ENCODE measurements at regions not wholly inside any gene's neighbourhood (a gene's known extent, or its start where the extent isn't known, plus 50 kb on each side); places are given as distances from the start of the nearest gene placed in this dataset.
"Not testable (repeated sequence)": the region's sequence is repeated elsewhere in the genome, so short reads cannot be mapped to it uniquely, and the experiment has no call there.

DNA sequence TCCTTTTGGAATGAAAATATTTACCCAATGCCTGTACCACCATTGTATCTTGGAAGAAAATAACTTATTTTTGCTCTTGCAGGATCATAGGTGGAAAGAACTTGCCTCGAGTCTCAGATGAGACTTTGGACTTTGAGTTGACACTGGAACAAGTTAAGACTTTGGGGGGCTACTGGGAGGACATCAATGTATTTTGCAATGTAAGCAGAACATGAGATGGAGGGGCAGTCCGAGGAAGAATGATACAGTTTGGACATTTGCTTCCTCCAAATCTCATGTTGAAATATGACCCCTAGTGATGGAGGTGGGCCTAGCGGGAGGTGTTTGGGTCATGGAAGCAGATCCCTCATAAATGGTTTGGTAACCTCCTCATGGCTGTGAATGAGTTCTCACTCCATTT lies 1428.6 kb downstream of the ZPLD1 start:
- no peak for DNase-seq (ENCODE audit: low read depth in 1 of 2, low spot score in 1 of 2)

GRCh38 chr3:103866113-103866512 lies 1431.3 kb downstream of the ZPLD1 start:
- no peak for DNase-seq (ENCODE audit: low read depth in 1 of 2, low spot score in 1 of 2)

- DNase-seq (ENCODE audit: low read depth in 1 of 2, low spot score in 1 of 2), result no peak
Observed at GRCh38 chr3:103873021-103873420, 1438.2 kb downstream of the ZPLD1 start.

GRCh38 chr3:103873897-103874545 lies 1439.2 kb downstream of the ZPLD1 start:
- no peak for DNase-seq (ENCODE audit: low read depth in 1 of 2, low spot score in 1 of 2)

DNA sequence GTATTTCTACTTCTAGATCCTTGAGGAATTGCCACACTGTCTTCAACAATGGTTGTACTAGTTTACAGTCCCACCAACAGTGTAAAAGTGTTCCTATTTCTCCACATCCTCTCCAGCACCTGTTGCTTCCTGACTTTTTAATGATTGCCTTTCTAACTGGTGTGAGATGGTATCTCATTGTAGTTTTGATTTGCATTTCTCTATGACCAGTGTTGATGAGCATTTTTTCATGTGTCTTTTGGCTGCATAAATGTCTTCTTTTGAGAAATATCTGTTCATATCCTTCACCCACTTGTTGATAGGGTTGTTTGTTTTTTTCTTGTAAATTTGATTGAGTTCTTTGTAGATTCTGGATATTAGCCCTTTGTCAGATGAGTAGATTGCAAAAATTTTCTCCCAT lies 1447.0 kb downstream of the ZPLD1 start:
- not testable (repeated sequence) for DNase-seq (ENCODE audit: low read depth in 1 of 2, low spot score in 1 of 2)

DNA sequence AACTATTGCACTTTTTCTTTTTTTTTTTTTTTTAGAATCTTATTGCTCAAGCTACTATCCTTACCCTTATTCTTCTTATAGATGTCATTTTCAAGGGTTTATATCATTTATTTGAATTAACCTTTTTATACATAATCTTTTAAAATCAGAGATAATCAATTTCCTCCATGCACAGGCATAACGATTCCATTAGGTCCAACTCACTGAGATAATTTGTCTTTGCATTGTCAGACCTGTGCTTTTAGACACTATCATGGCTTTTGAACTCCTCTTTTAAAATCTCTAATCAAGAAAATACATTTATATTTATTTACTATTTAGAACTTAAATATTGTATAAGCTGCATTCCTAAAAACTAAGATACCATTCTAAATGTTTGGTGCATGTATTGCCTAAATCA lies 1454.9 kb downstream of the ZPLD1 start:
- no peak for DNase-seq (ENCODE audit: low read depth in 1 of 2, low spot score in 1 of 2)

GRCh38 chr3:103894162-103894822 lies 1459.5 kb downstream of the ZPLD1 start:
- DNase-seq (ENCODE audit: low read depth in 1 of 2, low spot score in 1 of 2), result no peak

- no peak for DNase-seq (ENCODE audit: low read depth in 1 of 2, low spot score in 1 of 2)
Observed at GRCh38 chr3:103899328-103899727, 1464.5 kb downstream of the ZPLD1 start.

DNA sequence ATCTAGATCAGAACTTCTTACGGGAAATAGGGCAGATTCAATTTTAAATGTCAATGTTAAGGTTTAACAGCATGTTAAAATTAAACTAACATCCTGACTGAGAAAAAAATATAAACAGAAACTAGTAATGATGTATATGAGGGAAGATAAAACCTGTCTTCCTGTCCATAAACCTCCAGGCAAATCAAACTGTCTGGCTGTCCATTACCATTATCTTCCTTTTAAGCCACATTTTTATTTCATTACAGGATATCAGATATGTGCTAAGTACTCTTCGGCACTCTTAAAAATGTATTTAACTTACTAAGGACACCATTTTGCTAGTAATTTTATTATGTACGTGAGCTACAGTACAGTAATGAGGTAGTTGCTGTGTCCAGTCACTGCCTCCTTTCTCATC lies 1461.7 kb upstream of the ALCAM start:
- DNase-seq (ENCODE audit: low read depth in 1 of 2, low spot score in 1 of 2), result no peak

- no peak for DNase-seq (ENCODE audit: low read depth in 1 of 2, low spot score in 1 of 2)
Observed at GRCh38 chr3:103906304-103906703, 1460.4 kb upstream of the ALCAM start.

DNA sequence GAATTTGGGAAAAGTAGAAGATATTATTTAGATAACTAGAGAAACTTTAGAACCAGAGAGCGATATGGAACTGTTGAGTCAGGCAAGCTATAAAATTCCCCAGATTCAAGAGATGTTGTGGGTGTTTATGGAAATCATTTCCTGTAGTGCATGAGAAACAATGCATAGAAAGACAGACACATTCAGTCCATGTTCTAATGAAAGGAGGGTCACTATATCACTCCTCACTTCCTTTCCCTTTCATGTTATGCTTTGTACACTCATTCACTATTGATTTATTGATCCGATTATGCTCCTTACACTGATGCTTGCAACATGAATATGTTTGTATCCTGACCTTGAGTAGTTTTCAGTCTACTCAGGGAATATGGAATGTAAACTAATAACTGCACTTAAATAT lies 1459.9 kb upstream of the ALCAM start:
- no peak for DNase-seq (ENCODE audit: low read depth in 1 of 2, low spot score in 1 of 2)

- DNase-seq (ENCODE audit: low read depth in 1 of 2, low spot score in 1 of 2), result no peak
Observed at GRCh38 chr3:103907567-103907966, 1459.1 kb upstream of the ALCAM start.

DNA sequence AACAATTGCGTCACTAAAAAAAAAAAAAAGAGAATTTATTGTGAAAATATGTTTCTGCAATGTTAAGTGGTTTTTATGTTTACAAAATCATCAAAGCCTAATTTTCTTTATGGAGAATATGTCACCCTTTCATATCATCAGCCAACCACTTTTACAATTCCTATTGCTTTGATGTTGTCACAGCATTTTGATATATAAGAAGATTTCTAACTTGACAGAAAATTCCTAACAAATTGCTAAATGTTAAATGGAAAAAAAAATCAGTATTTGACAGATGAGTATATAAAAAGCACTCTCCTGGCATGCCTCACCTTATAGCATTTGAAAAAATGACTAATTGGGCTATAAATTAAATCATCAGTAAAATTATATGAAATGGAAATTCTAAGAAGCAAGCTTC lies 1457.3 kb upstream of the ALCAM start:
- no peak for DNase-seq (ENCODE audit: low read depth in 1 of 2, low spot score in 1 of 2)

- no peak for DNase-seq (ENCODE audit: low read depth in 1 of 2, low spot score in 1 of 2)
Observed at GRCh38 chr3:103918336-103918735, 1448.4 kb upstream of the ALCAM start.

GRCh38 chr3:103919327-103919726 lies 1447.4 kb upstream of the ALCAM start:
- DNase-seq (ENCODE audit: low read depth in 1 of 2, low spot score in 1 of 2), result no peak

GRCh38 chr3:103923907-103924306 lies 1442.8 kb upstream of the ALCAM start:
- DNase-seq (ENCODE audit: low read depth in 1 of 2, low spot score in 1 of 2), result no peak

GRCh38 chr3:103924544-103924943 lies 1442.2 kb upstream of the ALCAM start:
- DNase-seq (ENCODE audit: low read depth in 1 of 2, low spot score in 1 of 2), result no peak

DNA sequence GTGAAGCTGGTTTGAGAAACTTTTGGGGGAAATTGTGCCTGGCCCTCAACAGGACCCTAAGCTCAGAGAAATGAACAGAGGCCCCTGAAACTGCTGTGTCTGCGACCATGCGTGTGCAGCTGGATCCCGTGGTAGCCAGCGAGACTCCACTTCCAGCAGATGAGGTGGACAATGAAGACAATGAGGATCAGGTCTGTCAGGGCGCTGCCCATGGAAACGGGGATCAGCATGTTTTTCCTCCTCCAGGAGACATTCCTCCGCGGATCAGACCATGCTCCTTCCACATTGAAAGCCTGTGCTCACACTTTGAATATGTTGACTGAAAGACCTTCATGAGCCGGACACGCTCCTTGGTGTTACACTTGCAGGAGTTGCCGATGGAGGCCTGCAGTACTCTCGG lies 1439.8 kb upstream of the ALCAM start:
- no peak for DNase-seq (ENCODE audit: low read depth in 1 of 2, low spot score in 1 of 2)

DNA sequence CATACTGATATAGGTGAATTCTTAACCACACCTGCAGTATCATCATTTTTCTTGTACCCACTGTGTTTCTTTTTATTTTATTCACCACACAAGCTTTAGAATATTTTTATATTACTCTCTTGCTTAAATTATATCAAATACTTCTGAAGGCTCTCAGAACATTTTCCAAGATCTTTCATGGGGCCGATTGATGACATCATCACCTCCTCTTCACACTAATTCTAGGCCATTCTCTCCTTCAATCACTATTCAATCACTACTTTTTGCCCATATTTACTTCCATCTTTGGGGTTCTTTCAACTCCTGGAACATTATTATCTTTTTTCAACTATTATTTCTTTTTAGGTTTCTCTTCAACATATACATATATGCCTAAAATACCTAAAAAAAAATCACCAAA lies 1438.8 kb upstream of the ALCAM start:
- no peak for DNase-seq (ENCODE audit: low read depth in 1 of 2, low spot score in 1 of 2)

- no peak for DNase-seq (ENCODE audit: low read depth in 1 of 2, low spot score in 1 of 2)
Observed at GRCh38 chr3:103937094-103937493, 1429.6 kb upstream of the ALCAM start.

- no peak for DNase-seq (ENCODE audit: low read depth in 1 of 2, low spot score in 1 of 2)
Observed at GRCh38 chr3:103947062-103947461, 1419.6 kb upstream of the ALCAM start.

DNA sequence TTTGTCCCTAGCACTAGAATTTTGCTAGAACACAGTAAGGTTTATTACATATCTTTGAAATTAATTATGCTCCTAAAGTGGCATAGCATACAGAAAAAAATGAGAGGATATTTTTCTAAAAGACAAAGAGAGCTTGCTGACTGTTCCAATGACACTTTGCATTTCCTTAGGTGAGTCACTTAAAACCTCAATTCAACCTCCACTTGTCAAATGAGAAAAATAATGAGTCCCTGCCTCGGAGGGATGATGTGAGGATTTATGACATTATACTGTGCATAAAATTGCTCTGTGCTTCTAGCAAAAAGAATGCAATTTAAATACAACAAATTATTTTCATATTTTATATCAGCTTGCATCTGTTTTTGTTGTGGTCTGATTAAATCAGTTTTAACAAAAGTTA lies 1417.0 kb upstream of the ALCAM start:
- DNase-seq (ENCODE audit: low read depth in 1 of 2, low spot score in 1 of 2), result no peak

GRCh38 chr3:103950676-103951075 lies 1416.0 kb upstream of the ALCAM start:
- DNase-seq (ENCODE audit: low read depth in 1 of 2, low spot score in 1 of 2), result no peak

Measured in stimulated activated CD4-positive, alpha-beta T cell treated with anti-CD3 and anti-CD28 coated beads, Interleukin-15, amount 100 ng/mL, for 1 hour (primary cell).